Endothelial cell of umbilical vein (primary cell): ENCODE measurements at regions not wholly inside any gene's neighbourhood (a gene's known extent, or its start where the extent isn't known, plus 50 kb on each side); places are given as distances from the start of the nearest gene placed in this dataset.

Experiments
- BruUV-seq: library from RNA; stranded (reverse); fragments of 400-500 nt; replicated peaks from 2 replicates; lab custom pipeline; 2021; lab: Mats Ljungman, UMichigan
- CTCF ChIA-PET: fragments of 300-600, 350-600 bp; sonication (Branson Sonifier 250); formaldehyde crosslinking; loops from one replicate; lab custom pipeline; 2021; ENCODE audit warnings: antibody characterized with exemption, inconsistent platforms; lab: Charles Lee
- POLR2A ChIA-PET: fragments of 300-600, 350-600 bp; sonication (Branson Sonifier 250); formaldehyde crosslinking; loops from one replicate; lab custom pipeline; 2021; ENCODE audit warnings: antibody characterized with exemption, inconsistent platforms; lab: Charles Lee
- DNase-seq: peaks from one replicate; pipeline ENCODE4 v3.0.0-alpha.2; 2011; ENCODE audit warnings: low read depth, low spot score
- FAIRE-seq: peaks from 2 replicates; lab custom pipeline; 2011; peaks lifted over from hg19 to GRCh38; lab: Jason Lieb, UNC
- H2AFZ ChIP-seq: 2 replicates; pipeline ENCODE4 v1.6.0; 2012; ENCODE audit warnings: low read depth, low read length, control low read depth, inconsistent platforms
- H3K27ac ChIP-seq: 2 replicates; pipeline ENCODE4 v1.5.1; 2011; ENCODE audit warnings: low read depth, mild to moderate bottlenecking, control low read depth, low read length, moderate library complexity; ENCODE audit not compliant: insufficient read depth
- H3K27me3 ChIP-seq, 2 experiments: 2 replicates each; pipeline versions ENCODE4 v1.6.0 to v1.6.1; 2011; ENCODE audit warnings: low read length in 2 of 2, mixed read lengths in 1 of 2; ENCODE audit not compliant: control insufficient read depth in 2 of 2, insufficient read depth in 2 of 2
- H3K36me3 ChIP-seq, 2 experiments: 2 replicates in 1 of 2; 3 replicates in 1 of 2; pipeline ENCODE4 v1.5.1; 2011; ENCODE audit warnings: low read length in 2 of 2, mild to moderate bottlenecking in 1 of 2, moderate library complexity in 1 of 2; ENCODE audit not compliant: control insufficient read depth in 2 of 2, insufficient read depth in 2 of 2; ENCODE audit errors: extremely low read depth in 1 of 2
- H3K4me1 ChIP-seq: 3 replicates; pipeline ENCODE4 v1.5.1; 2011; ENCODE audit warnings: mild to moderate bottlenecking, low read length; ENCODE audit not compliant: control insufficient read depth, insufficient read depth; ENCODE audit errors: extremely low read depth
- H3K4me2 ChIP-seq: 2 replicates; pipeline ENCODE4 v1.6.1; 2011; ENCODE audit warnings: low read length, control low read depth, mixed read lengths; ENCODE audit not compliant: insufficient read depth
- H3K4me3 ChIP-seq, 3 experiments: fragments of 200-600 bp in 1 of 3; sonication (generic), shearing (Covaris generic) in 1 of 3; replicated peaks in 1 of 3; 2 replicates each; pipeline ENCODE4 v1.5.1; 2011 to 2016; ENCODE audit warnings: control low read depth in 3 of 3, low read length in 3 of 3, mild to moderate bottlenecking in 2 of 3, inconsistent platforms in 1 of 3, low read depth in 1 of 3, moderate library complexity in 1 of 3; ENCODE audit not compliant: insufficient read depth in 1 of 3
- H3K79me2 ChIP-seq: 2 replicates; pipeline ENCODE4 v1.6.0; 2012; ENCODE audit warnings: low read length, inconsistent platforms; ENCODE audit not compliant: control insufficient read depth, insufficient read depth
- H3K9ac ChIP-seq: replicated peaks from 2 replicates; pipeline ENCODE3; 2011; ENCODE audit warnings: low read length, control low read depth; ENCODE audit not compliant: insufficient read depth; ENCODE audit errors: extremely low read depth
- H3K9me1 ChIP-seq: replicated peaks from 3 replicates; pipeline ENCODE4 v1.6.0; 2011; ENCODE audit warnings: mild to moderate bottlenecking, low read length; ENCODE audit not compliant: control insufficient read depth, insufficient read depth; ENCODE audit errors: extremely low read depth
- H3K9me3 ChIP-seq: replicated peaks from 2 replicates; pipeline ENCODE4 v1.5.1; 2012; ENCODE audit warnings: low read length, inconsistent platforms; ENCODE audit not compliant: control insufficient read depth, insufficient read depth
- H4K20me1 ChIP-seq: replicated peaks from 2 replicates; pipeline ENCODE3; 2011; ENCODE audit warnings: mild to moderate bottlenecking, low read length; ENCODE audit not compliant: control insufficient read depth, insufficient read depth; ENCODE audit errors: extremely low read depth
- FOS ChIP-seq: IDR thresholded peaks from 2 replicates; pipeline ENCODE4 v1.6.1; 2011; ENCODE audit warnings: mild to moderate bottlenecking, low read length, moderate library complexity, borderline replicate concordance; ENCODE audit not compliant: insufficient read depth
- GATA2 ChIP-seq: IDR thresholded peaks from 2 replicates; pipeline ENCODE4 v1.7.0; 2011; ENCODE audit warnings: low read depth, mild to moderate bottlenecking, moderate library complexity, mixed read lengths, low read length; ENCODE audit not compliant: insufficient read length, insufficient read depth
- JUN ChIP-seq: IDR thresholded peaks from 2 replicates; pipeline ENCODE4 v1.6.1; 2011; ENCODE audit warnings: borderline replicate concordance, low read depth; ENCODE audit not compliant: insufficient read length, insufficient read depth
- dilution Hi-C: fragments of 300-500 bp; cut with MboI; formaldehyde crosslinking; loops from one replicate; pipeline ENCODE4 v1.15.0; 2019; ENCODE audit warnings: low sequenced_read_pairs; ENCODE audit not compliant: extremely low pct_ligation_motif_present
- intact Hi-C: fragments of 100-400 bp; cut with micrococcal nuclease; formaldehyde crosslinking; loops from one replicate; pipeline ENCODE4 v1.10.0; 2022
- TF ChIP-seq, protein P1 (sequence below), 2 donors: IDR thresholded peaks; 1 replicate in 1 of 2; 2 replicates in 1 of 2; pipeline ENCODE4 v1.5.1; 2011; ENCODE audit warnings: low read length in 2 of 2, mild to moderate bottlenecking in 2 of 2, moderate library complexity in 2 of 2, control low read depth in 1 of 2, inconsistent platforms in 1 of 2, low read depth in 1 of 2; ENCODE audit not compliant: insufficient read depth in 1 of 2; ENCODE audit errors: extremely low read depth in 1 of 2
- TF ChIP-seq, protein P2 (sequence below): IDR thresholded peaks from 2 replicates; pipeline ENCODE4 v1.6.1; 2011; ENCODE audit not compliant: insufficient read depth, insufficient read length

GRCh38 chr1:81430955-81431623, 369.6 kb upstream of the ADGRL2 start:
- H3K79me2 ChIP-seq: no peaks in the 10 kb centered on the region
- TF ChIP-seq, protein P1, sequence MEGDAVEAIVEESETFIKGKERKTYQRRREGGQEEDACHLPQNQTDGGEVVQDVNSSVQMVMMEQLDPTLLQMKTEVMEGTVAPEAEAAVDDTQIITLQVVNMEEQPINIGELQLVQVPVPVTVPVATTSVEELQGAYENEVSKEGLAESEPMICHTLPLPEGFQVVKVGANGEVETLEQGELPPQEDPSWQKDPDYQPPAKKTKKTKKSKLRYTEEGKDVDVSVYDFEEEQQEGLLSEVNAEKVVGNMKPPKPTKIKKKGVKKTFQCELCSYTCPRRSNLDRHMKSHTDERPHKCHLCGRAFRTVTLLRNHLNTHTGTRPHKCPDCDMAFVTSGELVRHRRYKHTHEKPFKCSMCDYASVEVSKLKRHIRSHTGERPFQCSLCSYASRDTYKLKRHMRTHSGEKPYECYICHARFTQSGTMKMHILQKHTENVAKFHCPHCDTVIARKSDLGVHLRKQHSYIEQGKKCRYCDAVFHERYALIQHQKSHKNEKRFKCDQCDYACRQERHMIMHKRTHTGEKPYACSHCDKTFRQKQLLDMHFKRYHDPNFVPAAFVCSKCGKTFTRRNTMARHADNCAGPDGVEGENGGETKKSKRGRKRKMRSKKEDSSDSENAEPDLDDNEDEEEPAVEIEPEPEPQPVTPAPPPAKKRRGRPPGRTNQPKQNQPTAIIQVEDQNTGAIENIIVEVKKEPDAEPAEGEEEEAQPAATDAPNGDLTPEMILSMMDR (IDR thresholded peaks at IDR 0.05; ENCODE audit: extremely low read depth in 1 of 2, insufficient read depth in 1 of 2, low read depth in 1 of 2, low read length in 2 of 2): no peak
- TF ChIP-seq JUN (no peak), GATA2 (no peak), FOS (no peak)
- TF ChIP-seq, protein P2, sequence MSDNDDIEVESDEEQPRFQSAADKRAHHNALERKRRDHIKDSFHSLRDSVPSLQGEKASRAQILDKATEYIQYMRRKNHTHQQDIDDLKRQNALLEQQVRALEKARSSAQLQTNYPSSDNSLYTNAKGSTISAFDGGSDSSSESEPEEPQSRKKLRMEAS: no peak
- no peak overlapping the region for H3K4me2 ChIP-seq
- CTCF ChIA-PET: no interaction called here
- no peak for FAIRE-seq
- H4K20me1 ChIP-seq: no peaks in the 10 kb centered on the region
- H3K36me3 ChIP-seq: no peaks in the 10 kb centered on the region
- no peaks in the 10 kb centered on the region for H3K4me1 ChIP-seq
- intact Hi-C loops: no loop called here
- BruUV-seq: no TSS peak
- no peak overlapping the region for H2AFZ ChIP-seq
- dilution Hi-C loops: no loop called here
- no peak overlapping the region for H3K27ac ChIP-seq
- H3K4me3 ChIP-seq: no peak overlapping the region
- no peak overlapping the region for H3K9ac ChIP-seq
- H3K27me3 ChIP-seq: no peaks in the 10 kb centered on the region
- DNase-seq: no peak
- H3K9me3 ChIP-seq: no peaks in the 10 kb centered on the region
- H3K9me1 ChIP-seq: no peaks in the 10 kb centered on the region
- POLR2A ChIA-PET: no interaction called here
